Calu3 (cell line): ENCODE measurements at regions not wholly inside any gene's neighbourhood (a gene's known extent, or its start where the extent isn't known, plus 50 kb on each side); places are given as distances from the start of the nearest gene placed in this dataset.

Experiments
- BruUV-seq: library from RNA; stranded (reverse); fragments of 400-500 nt; replicated peaks from 2 replicates; lab custom pipeline; 2021; lab: Mats Ljungman, UMichigan
- CTCF ChIA-PET: fragments of 300-600 bp; sonication (Branson Sonifier 250); formaldehyde crosslinking; loops from one replicate; lab custom pipeline; 2022; ENCODE audit warnings: antibody characterized with exemption; lab: Charles Lee
- DNase-seq: peaks from one replicate; pipeline ENCODE4 v3.0.0; 2022
- H3K27ac Mint-ChIP-seq: one replicate; pipeline ENCODE4 v1.8.0; 2022; ENCODE audit warnings: mixed read lengths; ENCODE audit not compliant: unreplicated experiment
- H3K27me3 Mint-ChIP-seq: one replicate; pipeline ENCODE4 v1.8.0; 2022; ENCODE audit warnings: mixed read lengths; ENCODE audit not compliant: unreplicated experiment
- H3K36me3 Mint-ChIP-seq: one replicate; pipeline ENCODE4 v1.8.0; 2022; ENCODE audit warnings: mild to moderate bottlenecking, moderate library complexity, mixed read lengths; ENCODE audit not compliant: insufficient read depth, unreplicated experiment
- H3K4me1 Mint-ChIP-seq: one replicate; pipeline ENCODE4 v1.8.0; 2022; ENCODE audit warnings: mild to moderate bottlenecking, low read depth, mixed read lengths; ENCODE audit not compliant: unreplicated experiment
- H3K4me3 Mint-ChIP-seq: one replicate; pipeline ENCODE4 v1.8.0; 2022; ENCODE audit warnings: mild to moderate bottlenecking, low read depth, moderate library complexity, mixed read lengths; ENCODE audit not compliant: unreplicated experiment
- H3K9me3 Mint-ChIP-seq: one replicate; pipeline ENCODE4 v1.8.0; 2022; ENCODE audit warnings: low read depth, mixed read lengths; ENCODE audit not compliant: unreplicated experiment
- intact Hi-C: fragments of 100-400 bp; cut with micrococcal nuclease; formaldehyde crosslinking; loops from one replicate; pipeline ENCODE4 v1.10.0; 2022; ENCODE audit not compliant: unreplicated experiment
- TF ChIP-seq, protein P1 (sequence below): fragments of 200-600 bp; IDR thresholded peaks from one replicate; pipeline ENCODE4 v1.8.0; 2022; ENCODE audit warnings: antibody characterized with exemption; ENCODE audit not compliant: unreplicated experiment

DNA sequence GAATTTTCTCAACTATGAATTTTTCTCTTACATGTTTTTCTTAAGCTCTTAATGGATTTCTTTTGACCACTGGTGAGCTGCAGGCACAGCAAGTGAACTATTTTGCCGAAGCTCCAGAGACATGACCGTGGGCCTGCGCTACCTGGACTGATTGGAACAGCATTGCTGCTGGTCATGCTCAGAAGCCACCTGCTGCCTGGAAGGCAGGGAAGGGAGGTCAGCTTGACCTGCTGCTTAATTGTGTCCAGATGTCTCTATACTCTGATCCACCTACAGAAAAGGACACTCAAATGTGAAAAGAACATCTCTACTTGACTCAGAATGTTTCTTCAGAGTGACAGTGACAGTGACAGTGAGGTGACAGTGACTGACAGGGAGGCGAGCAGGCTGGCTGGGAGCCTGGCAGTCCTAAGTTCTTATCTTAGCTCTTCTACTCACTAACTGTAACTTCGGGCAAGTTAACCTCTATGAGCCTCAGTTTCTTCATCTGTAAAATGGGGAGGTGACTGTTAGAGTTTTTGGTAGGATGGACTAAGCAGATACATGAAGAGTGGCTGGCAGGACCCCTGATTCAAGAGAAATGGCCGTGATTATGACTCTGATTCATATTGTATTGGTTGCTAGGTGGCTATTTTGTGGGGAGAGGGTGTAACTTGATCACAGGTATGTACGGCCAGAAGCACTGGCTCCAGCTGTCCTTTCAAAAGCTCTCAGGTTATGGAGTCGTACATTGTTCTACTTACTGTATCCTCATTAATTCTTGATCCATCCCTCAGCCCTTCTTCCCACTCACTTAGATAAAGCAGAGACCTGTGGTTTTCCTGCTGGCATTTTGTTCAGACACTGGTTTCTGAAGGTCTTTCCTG, 54.8 kb upstream of the DLG1 start:
- BruUV-seq, result no TSS peak
- TF ChIP-seq, protein P1, sequence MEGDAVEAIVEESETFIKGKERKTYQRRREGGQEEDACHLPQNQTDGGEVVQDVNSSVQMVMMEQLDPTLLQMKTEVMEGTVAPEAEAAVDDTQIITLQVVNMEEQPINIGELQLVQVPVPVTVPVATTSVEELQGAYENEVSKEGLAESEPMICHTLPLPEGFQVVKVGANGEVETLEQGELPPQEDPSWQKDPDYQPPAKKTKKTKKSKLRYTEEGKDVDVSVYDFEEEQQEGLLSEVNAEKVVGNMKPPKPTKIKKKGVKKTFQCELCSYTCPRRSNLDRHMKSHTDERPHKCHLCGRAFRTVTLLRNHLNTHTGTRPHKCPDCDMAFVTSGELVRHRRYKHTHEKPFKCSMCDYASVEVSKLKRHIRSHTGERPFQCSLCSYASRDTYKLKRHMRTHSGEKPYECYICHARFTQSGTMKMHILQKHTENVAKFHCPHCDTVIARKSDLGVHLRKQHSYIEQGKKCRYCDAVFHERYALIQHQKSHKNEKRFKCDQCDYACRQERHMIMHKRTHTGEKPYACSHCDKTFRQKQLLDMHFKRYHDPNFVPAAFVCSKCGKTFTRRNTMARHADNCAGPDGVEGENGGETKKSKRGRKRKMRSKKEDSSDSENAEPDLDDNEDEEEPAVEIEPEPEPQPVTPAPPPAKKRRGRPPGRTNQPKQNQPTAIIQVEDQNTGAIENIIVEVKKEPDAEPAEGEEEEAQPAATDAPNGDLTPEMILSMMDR, result no peak
- no peaks in the 10 kb centered on the region for H3K36me3 Mint-ChIP-seq
- H3K4me1 Mint-ChIP-seq, result peaks cover 9% of the 10 kb centered on the region
- no peaks in the 10 kb centered on the region for H3K9me3 Mint-ChIP-seq
- no peak overlapping the region for H3K27ac Mint-ChIP-seq
- no peak overlapping the region for H3K4me3 Mint-ChIP-seq
- no peak for DNase-seq
- H3K27me3 Mint-ChIP-seq, result peaks cover 16% of the 10 kb centered on the region
- CTCF ChIA-PET, result no interaction called here
- intact Hi-C loops, result no loop called here

DNA sequence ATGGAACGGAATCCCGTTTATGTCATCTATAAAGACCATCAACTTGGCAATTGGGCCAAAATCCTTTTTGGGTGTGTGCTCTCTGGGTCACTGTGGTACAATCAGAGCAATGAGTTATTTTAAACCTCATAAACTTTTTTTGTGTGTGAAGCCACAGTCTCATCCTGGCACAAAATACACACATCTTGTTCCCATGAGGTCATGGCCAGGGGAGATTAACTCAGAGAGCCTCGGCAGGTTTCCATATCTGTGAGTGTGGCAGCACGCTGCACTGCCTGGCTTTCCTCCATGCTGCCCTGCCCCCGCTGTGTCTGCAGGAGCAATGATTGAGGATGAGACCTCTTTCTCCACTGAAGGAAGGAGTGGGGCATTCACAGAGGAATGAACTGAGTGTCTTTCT, 54.0 kb upstream of the DLG1 start:
- H3K27ac Mint-ChIP-seq, result no peak overlapping the region
- no peaks in the 10 kb centered on the region for H3K9me3 Mint-ChIP-seq
- no TSS peak for BruUV-seq
- no peaks in the 10 kb centered on the region for H3K36me3 Mint-ChIP-seq
- intact Hi-C loops, result no loop called here
- no peak overlapping the region for H3K4me3 Mint-ChIP-seq
- TF ChIP-seq, protein P1, result no peak
- CTCF ChIA-PET, result no interaction called here
- peaks cover 16% of the 10 kb centered on the region for H3K27me3 Mint-ChIP-seq
- DNase-seq, result no peak
- peaks cover 9% of the 10 kb centered on the region for H3K4me1 Mint-ChIP-seq

DNA sequence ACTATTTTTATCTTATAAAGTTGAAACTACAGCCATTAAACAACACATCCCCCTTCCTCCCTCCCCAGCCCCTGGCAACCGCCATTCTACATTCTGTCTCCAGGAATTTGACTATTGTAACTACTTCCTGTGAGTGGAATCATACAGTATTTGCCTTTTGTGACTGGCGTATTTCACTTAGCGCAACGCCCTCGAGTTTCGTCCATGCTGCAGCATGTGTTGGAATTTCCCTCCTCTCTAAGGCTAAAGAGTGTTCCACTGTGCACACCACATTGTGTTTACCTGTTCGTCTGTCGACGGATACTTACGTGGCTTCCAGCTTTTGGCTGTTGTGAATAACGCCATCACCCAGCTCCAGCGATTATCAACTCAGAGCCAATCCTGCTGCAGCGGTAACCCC, 52.0 kb upstream of the DLG1 start:
- peaks cover 16% of the 10 kb centered on the region for H3K27me3 Mint-ChIP-seq
- no TSS peak for BruUV-seq
- no peaks in the 10 kb centered on the region for H3K36me3 Mint-ChIP-seq
- peaks cover 9% of the 10 kb centered on the region for H3K4me1 Mint-ChIP-seq
- no peak for DNase-seq
- CTCF ChIA-PET, result no interaction called here
- TF ChIP-seq, protein P1, result no peak
- H3K27ac Mint-ChIP-seq, result no peak overlapping the region
- H3K9me3 Mint-ChIP-seq, result no peaks in the 10 kb centered on the region
- no peak overlapping the region for H3K4me3 Mint-ChIP-seq
- intact Hi-C loops, result no loop called here

GRCh38 chr3:197349368-197349767, 51.0 kb upstream of the DLG1 start:
- no TSS peak for BruUV-seq
- TF ChIP-seq, protein P1, result no peak
- Mint-ChIP-seq H3K36me3 (no peaks in the 10 kb centered on the region), H3K9me3 (no peaks in the 10 kb centered on the region), H3K4me3 (no peak overlapping the region), H3K27me3 (peaks cover 9% of the 10 kb centered on the region), H3K27ac (no peak overlapping the region), H3K4me1 (peaks cover 7% of the 10 kb centered on the region)
- CTCF ChIA-PET, result no interaction called here
- intact Hi-C loops, result no loop called here
- no peak for DNase-seq
